WERI-Rb-1 (cell line): ENCODE measurements at regions not wholly inside any gene's neighbourhood (a gene's known extent, or its start where the extent isn't known, plus 50 kb on each side); places are given as distances from the start of the nearest gene placed in this dataset.

Experiments used
- DNase-seq: peaks from one replicate; pipeline ENCODE4 v3.0.0-alpha.2; 2020
- H3K27ac ChIP-seq: fragments of 250-450 bp; sonication (Bioruptor Pico); 2 replicates; pipeline ENCODE4 v1.5.1; 2020; ENCODE audit warnings: mild to moderate bottlenecking, moderate library complexity
- H3K27me3 ChIP-seq: fragments of 250-450 bp; sonication (Bioruptor Pico); 2 replicates; pipeline ENCODE4 v1.5.1; 2021; ENCODE audit warnings: mild to moderate bottlenecking, low read depth, moderate library complexity; ENCODE audit not compliant: insufficient read depth, severe bottlenecking
- H3K36me3 ChIP-seq: fragments of 250-450 bp; sonication (Bioruptor Pico); 2 replicates; pipeline ENCODE4 v1.5.1; 2020; ENCODE audit warnings: mild to moderate bottlenecking, moderate library complexity
- H3K4me3 ChIP-seq: 2 replicates; pipeline ENCODE4 v1.5.1; 2011; ENCODE audit warnings: low read depth, mild to moderate bottlenecking, control low read depth, low read length
- H3K9me3 ChIP-seq: fragments of 250-450 bp; sonication (Bioruptor Pico); 2 replicates; pipeline ENCODE4 v1.5.1; 2021; ENCODE audit warnings: mild to moderate bottlenecking, moderate library complexity; ENCODE audit not compliant: severe bottlenecking
- CTCF ChIP-seq: IDR thresholded peaks from 2 replicates; pipeline ENCODE4 v1.5.1; 2011; ENCODE audit warnings: low read depth, mild to moderate bottlenecking, control low read depth, inconsistent platforms, low read length

- no peak for TF ChIP-seq CTCF
- peaks cover 53% of the 10 kb centered on the region for H3K27me3 ChIP-seq
- no peak overlapping the region for H3K27ac ChIP-seq
- H3K4me3 ChIP-seq, result no peak overlapping the region
- no peaks in the 10 kb centered on the region for H3K9me3 ChIP-seq
- DNase-seq, result no peak
- no peaks in the 10 kb centered on the region for H3K36me3 ChIP-seq
These were observed 282.1 kb upstream of the ATP10B start for GRCh38 chr5:161134083-161134482.

GRCh38 chr5:161115941-161116340, 263.9 kb upstream of the ATP10B start:
- no peaks in the 10 kb centered on the region for H3K9me3 ChIP-seq
- H3K27ac ChIP-seq, result no peak overlapping the region
- H3K4me3 ChIP-seq, result no peak overlapping the region
- TF ChIP-seq CTCF, result no peak
- H3K36me3 ChIP-seq, result no peaks in the 10 kb centered on the region
- DNase-seq, result no peak
- peaks cover 49% of the 10 kb centered on the region for H3K27me3 ChIP-seq

GRCh38 chr5:161112371-161112770, 260.4 kb upstream of the ATP10B start:
- Histone ChIP-seq H3K4me3 (no peak overlapping the region), H3K9me3 (no peaks in the 10 kb centered on the region), H3K27me3 (peaks cover 54% of the 10 kb centered on the region), H3K27ac (no peak overlapping the region), H3K36me3 (no peaks in the 10 kb centered on the region)
- no peak for TF ChIP-seq CTCF
- DNase-seq, result no peak

GRCh38 chr5:161105525-161105924, 253.5 kb upstream of the ATP10B start:
- no peak for DNase-seq
- no peaks in the 10 kb centered on the region for H3K9me3 ChIP-seq
- no peaks in the 10 kb centered on the region for H3K36me3 ChIP-seq
- H3K27ac ChIP-seq, result no peak overlapping the region
- TF ChIP-seq CTCF, result no peak
- no peak overlapping the region for H3K4me3 ChIP-seq
- H3K27me3 ChIP-seq, result peaks cover 41% of the 10 kb centered on the region

GRCh38 chr5:161098516-161098915, 246.5 kb upstream of the ATP10B start:
- H3K36me3 ChIP-seq, result no peaks in the 10 kb centered on the region
- no peaks in the 10 kb centered on the region for H3K9me3 ChIP-seq
- H3K4me3 ChIP-seq, result no peak overlapping the region
- DNase-seq, result no peak
- no peak for TF ChIP-seq CTCF
- peaks cover 37% of the 10 kb centered on the region for H3K27me3 ChIP-seq
- H3K27ac ChIP-seq, result no peak overlapping the region

- TF ChIP-seq CTCF, result no peak
- Histone ChIP-seq H3K9me3 (no peaks in the 10 kb centered on the region), H3K27ac (no peak overlapping the region), H3K36me3 (no peaks in the 10 kb centered on the region), H3K4me3 (no peak overlapping the region), H3K27me3 (peaks cover 31% of the 10 kb centered on the region)
- DNase-seq, result no peak
These were observed 244.6 kb upstream of the ATP10B start for GRCh38 chr5:161096581-161096980.
